Right lobe of liver (tissue), 6 donors: ENCODE measurements at regions not wholly inside any gene's neighbourhood (a gene's known extent, or its start where the extent isn't known, plus 50 kb on each side); places are given as distances from the start of the nearest gene placed in this dataset.

Experiments used
- ATAC-seq, 4 donors: fragments of 200-7000 bp; cut with Tn5 transposase; one replicate each; pipeline ENCODE4 v1.9.1; 2020; ENCODE audit warnings: mild to moderate bottlenecking in 4 of 4, moderate library complexity in 4 of 4
- DNase-seq, 3 donors: peaks; one replicate each; pipeline ENCODE4 v3.0.0-alpha.2; 2020
- H3K27ac ChIP-seq, 3 donors: fragments of 200-600 bp; one replicate each; pipeline ENCODE4 v1.8.0; 2022
- H3K27me3 ChIP-seq, 2 donors: fragments of 200-600 bp; one replicate each; pipeline ENCODE4 v1.8.0; 2022
- H3K36me3 ChIP-seq, 4 donors: fragments of 200-600 bp; sonication (generic) in 1 of 4; one replicate each; pipeline versions ENCODE4 v1.5.1 to v1.8.0; 2017 to 2022; ENCODE audit warnings: control low read depth in 1 of 4
- H3K4me1 ChIP-seq, 4 donors: fragments of 200-600 bp; sonication (generic) in 1 of 4; one replicate each; pipeline versions ENCODE4 v1.5.1 to v1.8.0; 2017 to 2022; ENCODE audit warnings: control low read depth in 1 of 4
- H3K4me3 ChIP-seq, 3 donors: fragments of 200-600 bp; one replicate each; pipeline ENCODE4 v1.8.0; 2022
- H3K9me3 ChIP-seq, 4 donors: fragments of 200-600 bp; sonication (generic) in 1 of 4; one replicate each; pipeline versions ENCODE4 v1.5.1 to v1.8.0; 2017 to 2022; ENCODE audit warnings: control low read depth in 1 of 4
- POLR2A ChIP-seq: fragments of 450-650 bp; IDR thresholded peaks from one replicate; pipeline ENCODE4 v1.6.1; 2017; ENCODE audit warnings: antibody characterized with exemption, mild to moderate bottlenecking
- WGBS: methylation state at CpG from one replicate; pipeline ENCODE4 v1.1.6; 2018; ENCODE audit warnings: low coverage, low lambda C conversion rate; ENCODE audit not compliant: insufficient coverage; ENCODE audit errors: missing lambda C conversion rate; 5-methylcytosine and 5-hydroxymethylcytosine counted together
- intact Hi-C, 2 donors: fragments of 100-400 bp; cut with DNase I; formaldehyde crosslinking; loops; one replicate each; pipeline versions ENCODE4 v1.11.2 to v1.14.1; 2022
- TF ChIP-seq, protein P1 (sequence below), 4 donors: fragments of 200-600 bp in 3 of 4; fragments of 450-650 bp in 1 of 4; IDR thresholded peaks; one replicate each; pipeline versions ENCODE4 v1.5.1 to v1.8.0; 2016 to 2022; ENCODE audit warnings: antibody characterized with exemption in 4 of 4, mild to moderate bottlenecking in 2 of 4
- donor health status: DM: no; HTN: yes; CAD: no.
- donor health status: DM: no; HTN: no; CAD: no.
- donor health status: DM: no; HTN: no; CAD: no.
- donor health status: DM: no; HTN: yes; CAD: no.
- donor health status: DM: no; HTN: yes; CAD: no.

DNA sequence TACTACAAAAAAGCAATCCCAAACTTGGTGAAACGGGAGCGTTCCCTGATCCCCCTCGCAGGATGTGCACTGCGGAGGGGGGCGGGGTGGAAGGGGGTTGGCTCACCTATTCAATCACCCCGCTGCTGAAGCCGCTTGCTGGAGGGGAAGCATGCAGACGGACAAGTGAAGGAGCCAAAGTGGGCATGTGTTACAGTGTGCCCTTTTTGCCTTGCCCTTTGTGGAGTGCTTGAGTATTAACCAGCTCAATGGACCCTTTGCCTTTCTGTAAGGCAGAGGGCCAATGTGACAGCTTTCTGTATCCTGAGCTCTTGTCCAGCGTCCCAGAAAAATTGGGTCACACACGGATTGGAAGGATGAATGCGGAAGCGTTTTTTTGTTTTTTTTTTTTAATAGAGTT, 348.9 kb upstream of the NPSR1 start:
- no peak overlapping the region for H3K27ac ChIP-seq
- H3K9me3 ChIP-seq = no peaks in the 10 kb centered on the region
- H3K36me3 ChIP-seq = no peaks in the 10 kb centered on the region
- no peaks in the 10 kb centered on the region for H3K4me1 ChIP-seq
- DNase-seq (no peak), ATAC-seq (no peak)
- no peak overlapping the region for H3K4me3 ChIP-seq
- H3K27me3 ChIP-seq = no peaks in the 10 kb centered on the region
- WGBS = 75% methylated on average over 7 of the region's 12 CpGs
- intact Hi-C loops = no loop called here
- TF ChIP-seq, protein P1, sequence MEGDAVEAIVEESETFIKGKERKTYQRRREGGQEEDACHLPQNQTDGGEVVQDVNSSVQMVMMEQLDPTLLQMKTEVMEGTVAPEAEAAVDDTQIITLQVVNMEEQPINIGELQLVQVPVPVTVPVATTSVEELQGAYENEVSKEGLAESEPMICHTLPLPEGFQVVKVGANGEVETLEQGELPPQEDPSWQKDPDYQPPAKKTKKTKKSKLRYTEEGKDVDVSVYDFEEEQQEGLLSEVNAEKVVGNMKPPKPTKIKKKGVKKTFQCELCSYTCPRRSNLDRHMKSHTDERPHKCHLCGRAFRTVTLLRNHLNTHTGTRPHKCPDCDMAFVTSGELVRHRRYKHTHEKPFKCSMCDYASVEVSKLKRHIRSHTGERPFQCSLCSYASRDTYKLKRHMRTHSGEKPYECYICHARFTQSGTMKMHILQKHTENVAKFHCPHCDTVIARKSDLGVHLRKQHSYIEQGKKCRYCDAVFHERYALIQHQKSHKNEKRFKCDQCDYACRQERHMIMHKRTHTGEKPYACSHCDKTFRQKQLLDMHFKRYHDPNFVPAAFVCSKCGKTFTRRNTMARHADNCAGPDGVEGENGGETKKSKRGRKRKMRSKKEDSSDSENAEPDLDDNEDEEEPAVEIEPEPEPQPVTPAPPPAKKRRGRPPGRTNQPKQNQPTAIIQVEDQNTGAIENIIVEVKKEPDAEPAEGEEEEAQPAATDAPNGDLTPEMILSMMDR (IDR thresholded peaks at IDR 0.05) = no peak
- TF ChIP-seq POLR2A = no peak

- 94% methylated on average over 16 of the region's 19 CpGs for WGBS
- DNase-seq (no peak), ATAC-seq (no peak)
- Histone ChIP-seq H3K36me3 (no peaks in the 10 kb centered on the region), H3K4me3 (no peak overlapping the region), H3K27me3 (no peaks in the 10 kb centered on the region), H3K27ac (no peak overlapping the region), H3K9me3 (no peaks in the 10 kb centered on the region), H3K4me1 (no peaks in the 10 kb centered on the region)
- TF ChIP-seq, protein P1 (IDR thresholded peaks at IDR 0.05) = no peak
- no peak for TF ChIP-seq POLR2A
- intact Hi-C loops = no loop called here
These were observed 348.4 kb upstream of the NPSR1 start for GRCh38 chr7:34309584-34309983.

- no peak for DNase-seq
- Histone ChIP-seq H3K27ac (no peak overlapping the region), H3K27me3 (no peaks in the 10 kb centered on the region), H3K4me3 (no peak overlapping the region), H3K9me3 (no peaks in the 10 kb centered on the region), H3K36me3 (no peaks in the 10 kb centered on the region), H3K4me1 (no peaks in the 10 kb centered on the region)
- TF ChIP-seq, protein P1 (IDR thresholded peaks at IDR 0.05) = no peak
- no peak for TF ChIP-seq POLR2A
- ATAC-seq = no peak
- WGBS = 66% methylated on average over 3 of the region's 3 CpGs
- intact Hi-C loops = no loop called here
These were observed 346.4 kb upstream of the NPSR1 start for GRCh38 chr7:34311591-34311990.

GRCh38 chr7:34312624-34313023, 345.4 kb upstream of the NPSR1 start:
- WGBS = 61% methylated on average over 3 of the region's 3 CpGs
- Histone ChIP-seq H3K27me3 (no peaks in the 10 kb centered on the region), H3K4me3 (no peak overlapping the region), H3K4me1 (no peaks in the 10 kb centered on the region), H3K27ac (no peak overlapping the region), H3K9me3 (no peaks in the 10 kb centered on the region), H3K36me3 (no peaks in the 10 kb centered on the region)
- intact Hi-C loops = no loop called here
- DNase-seq (no peak), ATAC-seq (no peak)
- no peak for TF ChIP-seq POLR2A
- TF ChIP-seq, protein P1 (IDR thresholded peaks at IDR 0.05) = no peak

DNA sequence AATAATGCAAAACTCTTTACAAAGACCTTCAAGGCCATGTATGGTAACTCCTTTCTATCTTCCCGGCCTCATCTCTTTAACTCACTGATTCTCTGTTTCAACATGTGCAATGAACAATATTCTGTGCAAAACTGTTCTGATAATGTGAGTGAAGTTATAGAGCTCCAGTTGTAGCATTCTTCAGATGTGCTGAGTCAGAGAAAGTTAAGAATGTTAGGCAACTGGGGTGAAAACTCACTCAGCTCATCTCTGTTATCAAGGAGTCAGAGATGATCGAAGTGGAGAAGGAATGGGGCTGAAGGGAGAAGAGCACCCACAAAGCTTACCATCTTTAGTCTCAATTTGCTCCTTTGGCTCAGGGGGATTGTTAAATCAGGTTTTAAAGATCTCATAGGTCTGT, 344.7 kb upstream of the NPSR1 start:
- Histone ChIP-seq H3K4me1 (no peaks in the 10 kb centered on the region), H3K27ac (no peak overlapping the region), H3K36me3 (no peaks in the 10 kb centered on the region), H3K27me3 (no peaks in the 10 kb centered on the region), H3K4me3 (no peak overlapping the region), H3K9me3 (no peaks in the 10 kb centered on the region)
- intact Hi-C loops = no loop called here
- DNase-seq (no peak), ATAC-seq (no peak)
- 87% methylated on average over 2 of the region's 2 CpGs for WGBS
- TF ChIP-seq POLR2A = no peak
- TF ChIP-seq, protein P1 (IDR thresholded peaks at IDR 0.05) = no peak
